Renal cortex interstitium (tissue), 11 donors: ENCODE measurements at regions not wholly inside any gene's neighbourhood (a gene's known extent, or its start where the extent isn't known, plus 50 kb on each side); places are given as distances from the start of the nearest gene placed in this dataset.
"Not testable (repeated sequence)": the region's sequence is repeated elsewhere in the genome, so short reads cannot be mapped to it uniquely, and the experiment has no call there.

Experiments
- DNase-seq, 11 donors: peaks; one replicate each; pipeline ENCODE4 v3.0.0-alpha.2; 2013; ENCODE audit warnings: low read depth in 9 of 11, low spot score in 4 of 11; ENCODE audit errors: extremely low read depth in 1 of 11

DNA sequence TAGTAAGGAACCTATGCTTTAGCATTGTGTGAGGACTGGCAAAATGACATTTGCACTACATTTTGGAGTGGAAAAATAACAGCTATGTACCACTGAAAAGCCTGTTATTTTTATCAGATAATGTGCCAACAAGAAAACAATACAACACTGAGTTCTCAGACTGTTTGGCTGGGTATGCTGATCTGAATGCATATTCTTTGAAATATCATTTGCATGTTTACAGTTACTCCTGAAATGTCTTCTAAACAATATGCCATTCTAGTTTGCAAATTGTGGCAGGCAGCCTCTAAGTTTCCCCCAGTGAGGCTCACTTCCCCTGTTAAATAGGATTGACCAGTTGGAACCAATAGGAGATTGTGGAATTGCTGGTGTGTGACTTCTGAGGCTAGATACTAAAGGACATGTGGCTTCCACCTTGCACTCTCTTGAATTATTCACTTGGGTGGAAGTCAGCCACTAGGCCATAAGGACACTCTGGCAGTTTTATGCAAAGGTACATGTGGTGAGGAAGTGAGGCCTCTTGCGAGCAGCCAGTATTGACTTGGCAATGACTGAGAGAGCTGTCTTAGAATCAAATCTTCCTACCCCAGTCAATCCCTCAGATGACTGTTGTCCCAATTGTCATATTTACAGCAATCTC, 250.4 kb upstream of the PCSK5 start:
- no peak for DNase-seq

DNA sequence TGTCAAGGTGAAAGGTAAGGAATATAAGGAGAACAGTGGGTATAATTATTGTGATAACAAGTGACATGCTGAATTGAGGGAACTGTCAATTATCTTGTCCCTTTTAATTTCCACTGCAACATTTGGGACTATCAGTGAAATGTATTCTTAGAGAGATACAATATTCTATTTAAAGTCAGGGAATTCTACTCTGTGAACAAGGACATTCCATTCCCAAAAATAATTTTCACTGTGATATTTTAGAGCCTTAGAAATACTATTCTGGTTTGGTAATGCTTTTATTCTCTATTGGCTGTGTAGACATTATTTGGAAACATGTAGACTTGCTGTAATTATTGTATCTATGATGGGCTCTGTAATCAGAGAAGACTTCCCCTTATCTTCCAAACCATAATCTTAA, 248.0 kb upstream of the PCSK5 start:
- DNase-seq = no peak

DNA sequence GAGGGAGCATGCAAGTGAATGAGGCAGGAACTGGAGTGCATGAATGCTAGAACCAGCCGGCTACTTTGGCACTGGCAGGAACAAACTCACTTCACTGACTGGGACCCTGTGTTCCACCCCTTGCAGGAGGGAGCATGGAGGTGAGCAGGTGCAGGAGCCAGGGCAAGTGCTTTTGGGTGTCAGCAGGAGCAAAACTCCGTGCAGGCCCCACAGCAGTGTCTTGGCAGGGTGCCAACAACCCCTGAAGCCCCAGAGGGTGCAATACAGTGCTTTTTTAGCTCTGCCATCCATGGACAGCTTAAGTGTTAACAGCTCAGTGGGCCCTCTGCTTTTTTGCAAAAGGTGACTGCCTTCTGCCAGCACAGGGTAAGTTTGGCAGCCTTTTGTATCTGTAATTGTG, 245.8 kb upstream of the PCSK5 start:
- DNase-seq = no peak

DNA sequence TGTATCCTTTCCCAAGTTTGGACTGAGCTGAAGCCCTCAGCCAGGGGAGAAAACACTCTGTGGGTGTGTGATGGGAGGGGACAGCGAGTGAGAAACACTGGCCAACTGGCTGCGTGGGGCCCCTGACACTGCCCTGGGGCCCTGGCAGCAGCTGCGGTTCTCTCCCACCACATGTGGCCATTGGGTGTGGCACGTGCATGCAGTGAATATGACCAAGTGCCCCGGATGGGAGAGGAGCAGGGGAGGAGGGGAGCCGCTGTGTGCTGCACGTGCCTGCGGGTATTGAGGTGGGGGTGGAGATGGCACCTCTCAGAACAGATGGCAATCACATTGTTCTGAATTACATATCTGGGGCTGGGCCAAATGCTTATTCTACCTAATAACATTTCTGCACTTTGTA, 242.4 kb upstream of the PCSK5 start:
- no peak for DNase-seq

DNA sequence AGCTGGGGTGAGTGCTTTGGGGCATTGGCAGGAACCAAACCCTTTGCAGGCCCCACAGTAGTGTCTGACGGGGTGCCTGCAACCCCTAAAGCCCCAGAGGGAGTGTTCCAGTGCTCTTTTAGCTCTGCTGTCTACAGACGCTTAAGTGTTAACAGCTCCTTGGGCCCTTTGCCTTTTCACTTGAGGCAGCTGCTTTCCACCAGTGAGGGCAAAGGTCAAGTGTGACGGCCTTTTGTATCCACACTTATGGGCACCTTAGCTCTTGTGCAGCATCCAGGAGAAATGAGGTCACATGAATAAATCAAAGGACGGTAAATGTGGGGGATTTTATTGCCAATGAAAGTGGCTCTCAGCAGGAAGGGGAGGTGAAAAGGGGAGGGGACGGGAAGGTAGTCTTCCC, 241.4 kb upstream of the PCSK5 start:
- DNase-seq = no peak

DNA sequence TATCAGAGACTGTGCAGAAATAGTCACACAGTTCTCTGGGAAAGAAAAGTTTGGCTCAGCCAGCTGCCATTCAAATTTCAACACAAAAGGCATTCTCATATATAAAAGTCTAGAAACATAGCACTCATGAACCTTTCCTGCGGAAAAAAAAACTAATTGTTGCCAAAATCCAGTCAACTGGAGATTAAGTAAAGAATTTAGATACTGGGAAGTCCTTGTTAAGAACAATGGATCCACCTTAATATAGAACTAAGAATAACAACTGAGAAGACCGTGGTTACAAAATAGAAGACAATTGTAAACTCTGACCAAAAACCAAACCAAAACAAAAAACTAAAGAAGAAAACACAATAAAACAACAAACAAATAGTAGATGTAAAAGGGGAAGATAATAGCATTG, 238.8 kb upstream of the PCSK5 start:
- no peak for DNase-seq

DNA sequence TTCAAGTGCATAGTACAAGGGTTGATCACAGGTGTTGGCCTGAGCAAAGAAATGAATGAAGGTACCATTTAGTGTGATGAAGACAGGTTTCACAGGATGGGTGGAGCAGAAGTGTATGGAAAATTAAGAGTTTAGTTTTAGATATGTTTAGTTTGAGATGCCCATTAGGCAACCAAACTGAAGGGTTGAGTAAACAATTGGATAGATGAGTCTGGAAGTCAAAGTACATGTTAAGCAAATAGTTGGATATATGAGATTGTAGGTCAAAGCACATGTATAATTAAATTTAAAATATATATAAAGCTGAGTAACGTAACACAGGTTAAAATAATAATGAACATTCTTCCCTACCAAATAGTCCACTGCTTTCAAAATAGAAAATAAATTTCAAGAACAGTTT, 237.1 kb upstream of the PCSK5 start:
- no peak for DNase-seq

DNA sequence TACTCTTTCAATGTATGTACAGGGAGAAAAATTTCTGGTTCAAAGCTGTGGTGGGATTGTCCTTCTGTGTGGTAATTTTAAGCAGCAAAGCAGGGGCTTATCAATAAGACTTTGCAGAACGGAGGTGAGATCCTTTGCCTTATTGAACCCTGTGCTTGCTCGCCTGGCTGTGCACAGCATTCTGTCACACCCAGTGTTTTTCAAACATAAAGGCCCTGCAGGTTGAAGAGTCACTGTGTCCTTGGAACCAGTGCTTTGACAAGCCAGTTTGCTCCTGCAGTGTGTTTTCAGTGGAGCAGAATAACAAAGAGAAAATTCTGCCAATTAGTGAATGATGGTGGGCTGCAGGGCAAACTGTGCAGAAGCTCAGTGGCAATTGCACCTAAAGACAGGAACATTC, 236.7 kb upstream of the PCSK5 start:
- no peak for DNase-seq

DNA sequence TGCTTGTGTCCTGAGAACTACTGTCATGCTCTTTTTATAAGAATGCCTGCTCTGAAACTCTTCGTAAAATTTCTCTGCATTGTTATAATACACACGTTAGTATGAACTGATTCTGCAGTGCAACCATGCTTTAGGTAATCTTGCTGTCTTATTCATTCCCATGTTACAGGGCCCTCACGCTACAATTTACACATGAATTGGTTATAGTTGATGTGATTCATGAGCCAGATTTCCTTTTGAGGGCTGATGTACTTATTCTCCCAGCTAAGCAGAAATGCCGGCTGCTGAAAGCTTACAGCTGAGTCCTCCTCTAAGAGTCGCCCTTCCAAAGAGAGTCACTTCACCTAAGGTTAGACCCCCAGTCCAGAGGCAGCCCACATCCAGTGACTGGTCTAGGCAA, 233.5 kb upstream of the PCSK5 start:
- no peak for DNase-seq

DNA sequence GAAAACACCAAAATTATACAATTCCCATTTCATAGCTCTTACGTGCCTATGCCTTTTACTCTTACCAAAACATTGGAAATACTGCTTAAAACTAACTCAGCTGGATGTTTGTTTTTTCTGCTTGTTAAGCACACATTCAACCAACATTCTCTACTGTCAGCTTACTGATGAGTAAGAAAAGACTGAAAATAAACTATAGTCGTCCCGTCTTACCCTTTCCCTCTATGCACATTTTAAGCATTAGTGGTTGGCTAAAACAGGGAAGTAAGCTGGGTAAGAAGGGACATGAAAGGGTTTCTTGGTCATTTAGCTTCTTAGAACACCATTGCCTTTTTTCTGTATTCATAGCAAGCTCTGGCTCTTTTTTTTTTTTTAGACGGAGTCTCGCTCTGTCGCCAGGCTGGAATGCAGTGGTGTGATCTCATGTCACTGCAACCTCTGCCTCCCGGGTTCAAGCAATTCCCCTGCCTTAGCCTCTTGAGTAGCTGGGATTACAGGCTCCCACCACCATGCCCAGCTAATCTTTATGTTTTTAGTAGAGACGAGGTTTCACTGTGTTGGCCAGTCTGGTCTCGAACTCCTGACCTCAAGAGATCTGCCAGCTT, 232.1 kb upstream of the PCSK5 start:
- peak in 8 of 11 donors; percentile 4 to 19 (median 10) for DNase-seq

DNA sequence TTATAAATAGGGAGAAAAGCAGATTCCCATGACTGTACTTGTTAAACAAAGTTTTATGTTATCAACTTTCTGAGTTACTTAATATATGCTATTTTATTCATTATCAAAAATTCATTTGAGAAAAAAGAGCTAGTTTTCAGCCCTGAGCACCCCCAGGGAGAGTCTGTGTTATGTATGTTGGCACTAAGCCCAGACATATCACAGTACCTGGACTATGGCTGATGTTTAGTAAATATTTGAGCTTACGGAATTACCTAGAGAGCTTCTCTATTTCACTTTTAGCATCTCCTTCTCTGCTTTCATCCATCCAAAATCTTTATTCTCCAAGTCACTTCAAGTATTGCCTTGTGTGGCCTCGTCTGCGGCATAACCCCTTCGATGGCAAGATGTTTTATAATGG, 225.9 kb upstream of the PCSK5 start:
- no peak for DNase-seq

DNA sequence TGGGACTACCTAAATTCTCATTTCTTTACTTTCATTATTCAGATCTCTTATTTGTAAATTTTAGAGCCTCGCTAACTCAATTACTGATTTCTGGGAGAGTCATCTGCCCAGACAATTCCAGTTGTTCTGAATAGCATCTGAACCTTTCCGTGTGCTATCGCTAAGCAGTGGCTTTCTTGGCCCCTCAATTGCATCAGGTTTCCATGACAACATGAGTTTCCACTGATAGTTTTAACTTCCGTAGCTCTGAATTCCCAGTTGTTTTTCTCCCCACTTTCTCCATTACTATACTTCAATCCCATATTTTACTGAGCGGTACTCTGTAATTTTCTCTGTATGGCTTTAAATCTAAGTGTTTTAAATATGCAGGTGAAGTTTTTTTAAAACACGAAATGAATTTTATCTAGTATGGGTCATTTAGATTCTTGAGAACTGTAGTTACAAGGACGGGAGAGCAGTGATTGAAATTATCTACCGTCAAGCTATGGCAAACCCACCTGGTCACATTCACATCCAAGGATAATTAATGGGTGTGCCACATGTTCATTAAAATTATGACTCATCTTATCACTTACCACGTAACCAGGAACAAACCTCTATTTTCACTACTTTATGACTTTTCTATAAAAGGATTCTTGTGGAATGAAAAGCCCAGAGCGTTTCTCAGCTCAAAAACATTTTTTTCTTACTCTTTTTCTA, 223.5 kb upstream of the PCSK5 start:
- DNase-seq = no peak

DNA sequence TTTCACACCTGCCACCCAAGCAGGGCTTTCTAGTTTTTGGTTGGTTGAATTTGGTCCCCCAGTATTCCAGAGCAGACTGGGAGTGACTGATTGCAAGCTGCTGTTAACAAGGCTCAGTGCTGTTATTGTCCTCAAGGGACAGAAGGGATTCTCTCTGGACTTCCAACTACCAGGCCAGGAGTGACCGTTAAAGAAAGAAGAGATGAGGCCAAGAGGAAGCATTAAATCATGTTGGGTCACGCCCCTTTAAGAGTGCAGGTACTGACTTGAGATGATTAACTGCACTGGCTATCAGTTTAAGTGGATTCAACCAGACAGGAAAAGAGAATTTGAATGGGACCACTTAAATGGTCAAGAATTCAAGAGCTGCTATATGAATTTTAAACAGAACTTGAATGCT, 220.8 kb upstream of the PCSK5 start:
- DNase-seq = no peak

DNA sequence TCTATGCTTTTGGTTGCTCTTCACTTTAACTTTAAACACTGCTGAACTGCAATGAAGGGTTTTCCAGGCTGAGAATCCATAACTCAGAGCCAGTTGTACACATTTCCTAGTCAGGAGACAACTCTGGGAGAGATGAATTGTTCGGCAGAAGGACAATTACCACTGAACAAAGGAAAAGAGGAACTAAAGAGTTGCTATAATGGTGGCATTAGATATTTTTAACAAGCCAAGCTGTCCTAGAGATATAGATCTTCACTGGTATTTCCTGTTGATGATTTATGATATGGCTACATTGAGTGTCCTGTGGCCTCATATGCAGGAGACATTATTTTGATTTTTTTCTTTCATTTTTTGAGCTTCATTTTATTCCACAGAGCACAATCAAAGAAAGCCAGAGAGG, 219.1 kb upstream of the PCSK5 start:
- no peak for DNase-seq

DNA sequence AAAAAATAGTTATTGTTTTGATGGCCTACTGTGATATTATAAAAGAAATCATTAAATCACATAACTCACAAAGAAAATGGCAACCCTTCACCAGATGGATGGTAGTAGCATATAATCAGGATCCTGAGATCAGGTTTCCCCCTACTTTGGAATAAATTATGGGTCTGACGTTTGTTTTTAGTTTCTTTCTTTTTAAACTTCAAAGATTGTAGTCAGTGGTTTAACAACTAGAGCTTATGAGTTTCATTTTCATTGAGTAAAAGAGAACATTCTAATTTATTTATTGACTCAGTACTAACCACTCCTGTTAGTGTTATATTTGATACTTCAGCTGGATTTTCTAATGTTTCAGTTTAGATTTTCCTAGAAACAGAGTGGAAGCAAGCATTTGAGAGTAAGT, 218.0 kb upstream of the PCSK5 start:
- no peak for DNase-seq

DNA sequence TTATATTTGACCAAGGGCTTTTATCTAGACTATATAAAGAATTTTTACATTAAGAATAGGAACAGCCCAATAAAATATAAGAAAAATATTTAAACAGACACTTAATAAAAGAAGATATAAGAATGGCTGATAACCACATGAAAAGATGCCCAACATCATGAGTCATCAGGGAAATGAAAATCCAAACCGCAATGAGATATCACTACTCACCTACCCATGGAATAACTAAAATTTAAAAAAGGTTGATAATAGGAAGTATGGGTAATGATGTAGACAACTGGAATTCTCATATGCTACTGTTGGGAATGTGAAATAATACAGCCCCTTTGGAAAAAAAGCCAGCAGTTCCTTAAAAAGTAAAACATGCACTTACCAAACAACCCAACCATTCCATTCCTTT, 206.9 kb upstream of the PCSK5 start:
- DNase-seq = no peak

DNA sequence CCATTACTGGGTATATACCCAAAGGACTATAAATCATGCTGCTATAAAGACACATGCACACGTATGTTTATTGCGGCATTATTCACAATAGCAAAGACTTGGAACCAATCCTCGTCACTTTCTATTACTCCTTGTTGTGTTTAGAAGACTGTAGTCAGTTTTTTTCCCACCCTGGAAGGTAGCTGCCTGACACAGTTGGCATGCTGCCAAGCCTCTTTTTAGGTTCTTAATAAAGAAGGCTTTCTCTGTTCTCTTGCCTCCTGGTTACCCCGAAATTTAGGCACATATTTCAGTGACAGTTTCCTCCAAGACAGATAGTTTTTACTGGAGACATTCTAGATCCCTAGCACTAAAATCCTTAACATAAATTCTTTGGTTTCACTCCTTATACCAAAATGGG, 205.4 kb upstream of the PCSK5 start:
- no peak for DNase-seq

DNA sequence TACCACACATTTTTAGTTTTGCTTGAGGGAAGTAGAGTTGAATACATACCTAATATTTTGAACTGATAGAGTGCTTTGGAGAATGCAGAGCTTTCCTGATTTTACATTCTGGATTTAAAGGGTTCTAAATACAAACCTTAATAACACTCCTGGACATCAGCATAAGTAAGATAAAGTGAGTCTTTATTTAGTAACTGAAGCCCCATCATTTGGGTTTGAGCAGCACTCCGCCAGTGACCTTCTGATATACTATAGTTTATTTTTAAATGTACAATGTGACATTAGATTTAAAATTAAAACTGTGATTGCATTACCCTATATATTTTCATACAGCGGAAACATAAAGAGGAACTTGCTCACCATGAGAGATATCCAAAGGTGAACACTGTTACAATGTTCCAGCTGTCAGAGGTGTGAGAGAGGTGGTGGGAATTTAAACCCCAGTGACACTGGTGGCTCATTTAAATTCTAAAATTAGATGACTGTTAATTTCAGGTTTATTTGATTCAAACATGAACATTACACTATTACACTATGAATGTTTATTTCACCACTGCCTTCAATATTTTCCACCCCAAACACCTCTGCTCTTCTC, 203.0 kb upstream of the PCSK5 start:
- DNase-seq = no peak

DNA sequence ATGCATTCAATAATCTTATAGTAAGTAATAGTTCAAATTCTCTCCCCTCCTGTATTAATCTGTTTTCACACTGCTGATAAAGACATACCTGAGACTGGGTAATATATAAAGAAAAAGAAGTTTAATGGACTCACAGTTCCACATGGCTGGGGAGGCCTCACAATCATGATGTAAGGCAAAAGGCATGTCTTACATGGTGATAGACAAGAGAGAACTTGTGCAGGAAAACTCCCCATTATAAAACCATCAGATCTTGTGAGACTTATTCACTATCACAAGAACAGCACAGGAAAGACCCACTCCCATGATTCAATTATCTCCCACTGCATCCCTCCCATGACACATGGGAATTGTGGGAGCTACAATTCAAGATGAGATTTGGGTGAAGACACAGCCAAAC, 199.9 kb upstream of the PCSK5 start:
- DNase-seq = not testable (repeated sequence)

DNA sequence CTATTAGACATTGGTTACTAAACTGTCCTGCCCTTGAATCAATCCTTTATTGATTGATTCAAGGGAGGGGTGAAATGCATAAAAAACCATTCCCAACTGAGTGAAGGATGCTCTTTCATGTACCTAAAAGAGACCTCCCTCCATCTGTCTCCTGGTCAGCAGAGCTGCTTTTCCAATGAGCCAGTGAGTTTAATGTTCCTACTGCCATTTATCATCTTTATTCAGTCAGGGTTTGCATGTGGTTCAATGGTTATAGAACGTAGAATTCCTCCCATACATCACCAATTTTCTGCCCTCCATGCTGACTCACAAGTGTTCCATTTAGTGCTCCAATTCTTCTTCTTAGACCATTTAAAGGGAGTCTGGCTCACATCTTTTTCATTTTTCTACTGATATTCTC, 199.1 kb upstream of the PCSK5 start:
- no peak for DNase-seq

DNA sequence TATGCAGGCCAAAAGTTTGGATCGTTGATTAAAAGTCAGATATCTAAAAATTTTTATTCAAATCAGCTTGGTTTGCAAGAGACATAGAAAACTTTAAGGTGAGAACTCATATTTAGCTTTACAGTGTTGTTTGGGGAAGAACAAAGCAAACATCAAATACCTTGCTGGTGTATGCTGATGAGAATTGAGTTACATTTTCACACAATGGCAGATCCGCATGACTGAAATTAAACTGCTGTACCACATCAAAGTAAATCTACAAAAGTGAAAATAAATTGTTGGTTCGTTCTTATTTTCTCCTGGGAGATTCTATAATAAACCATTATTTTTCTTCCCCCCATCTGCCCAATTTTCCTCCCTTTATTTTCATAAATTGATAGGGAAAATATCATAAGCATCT, 198.2 kb upstream of the PCSK5 start:
- no peak for DNase-seq
